ENCODE measurements at regions not wholly inside any gene's neighbourhood (a gene's known extent, or its start where the extent isn't known, plus 50 kb on each side); places are given as distances from the start of the nearest gene placed in this dataset.

- H3K9me3 ChIP-seq (ENCODE audit: insufficient read depth in 2 of 2, low read depth in 1 of 2, low read length in 1 of 2): no peaks in the 10 kb centered on the region
- H2BK15ac ChIP-seq (ENCODE audit: low read length): no peak overlapping the region
- H2BK20ac ChIP-seq (ENCODE audit: low read length): no peak overlapping the region
- H2AK5ac ChIP-seq (ENCODE audit: low read depth, low read length): no peak overlapping the region
- POLR2A ChIA-PET (ENCODE audit: partially characterized antibody): no interaction called here
- no peak overlapping the region for H3K23ac ChIP-seq (ENCODE audit: insufficient read length)
- no peak overlapping the region for H3K18ac ChIP-seq (ENCODE audit: extremely low read depth, low read length)
- H4K20me1 ChIP-seq (replicated peaks in 1 of 2; ENCODE audit: control insufficient read depth in 1 of 2, insufficient read depth in 2 of 2, low read length in 2 of 2): no peaks in the 10 kb centered on the region
- no peak overlapping the region for H4K8ac ChIP-seq (ENCODE audit: extremely low read depth, insufficient read depth, low read length)
- H3K9ac ChIP-seq (replicated peaks in 1 of 4; ENCODE audit: extremely low read depth in 1 of 4, low read depth in 3 of 4, low read length in 3 of 4): no peak overlapping the region
- no peaks in the 10 kb centered on the region for H3K36me3 ChIP-seq (ENCODE audit: control insufficient read depth in 2 of 4, insufficient read depth in 4 of 4, low read length in 3 of 4)
- DNase-seq (ENCODE audit: low read depth in 1 of 2, low spot score in 2 of 2): no peak
- H2AFZ ChIP-seq (ENCODE audit: low read length): no peak overlapping the region
- H3K4me2 ChIP-seq (ENCODE audit: insufficient read depth in 1 of 2, low read depth in 2 of 2, low read length in 2 of 2): no peak overlapping the region
- H3K4me1 ChIP-seq (replicated peaks in 1 of 4; ENCODE audit: control insufficient read depth in 3 of 4, insufficient read depth in 4 of 4, low read length in 3 of 4): no peaks in the 10 kb centered on the region
- H3K27me3 ChIP-seq (replicated peaks in 1 of 4; ENCODE audit: control insufficient read depth in 3 of 4, extremely low read depth in 1 of 4, insufficient read depth in 3 of 4, low read length in 3 of 4): no peaks in the 10 kb centered on the region
- no peaks in the 10 kb centered on the region for H3K23me2 ChIP-seq (ENCODE audit: low read depth, low read length)
- no peak overlapping the region for H2BK5ac ChIP-seq (ENCODE audit: low read depth, low read length)
- H2BK120ac ChIP-seq (replicated peaks; ENCODE audit: low read depth, low read length): no peak overlapping the region
- no peak overlapping the region for H4K5ac ChIP-seq (ENCODE audit: insufficient read length, low read depth, low read length)
- H3K79me2 ChIP-seq (ENCODE audit: control insufficient read depth in 1 of 2, insufficient read depth in 2 of 2, low read length in 2 of 2): no peaks in the 10 kb centered on the region
- CTCF ChIA-PET (ENCODE audit: partially characterized antibody): no interaction called here
- no peak overlapping the region for H2BK12ac ChIP-seq (ENCODE audit: low read depth, low read length)
- H3K79me1 ChIP-seq (ENCODE audit: low read depth, low read length): no peaks in the 10 kb centered on the region
- H3K4me3 ChIP-seq (ENCODE audit: extremely low read depth in 1 of 4, insufficient read depth in 2 of 4, low read depth in 3 of 4, low read length in 4 of 4): no peak overlapping the region
- H3K27ac ChIP-seq (ENCODE audit: low read depth, low read length): no peak overlapping the region
- no peak for FAIRE-seq
- 83% methylated on average over 3 of the region's 3 CpGs; no CpG with 5 or more reads in 1 of the 2 experiments for WGBS, 2 experiments (ENCODE audit: extremely low coverage in 1 of 2, insufficient coverage in 1 of 2, insufficient read length in 1 of 2, insufficient replicate concordance in 2 of 2, low coverage in 1 of 2, low lambda C conversion rate in 2 of 2, missing lambda C conversion rate in 1 of 2)
- H4K91ac ChIP-seq (replicated peaks; ENCODE audit: insufficient read length, low read length): no peak overlapping the region
- H3K56ac ChIP-seq (replicated peaks; ENCODE audit: insufficient read length, low read depth, low read length): no peak overlapping the region
- no peak overlapping the region for H3K4ac ChIP-seq (replicated peaks; ENCODE audit: insufficient read length, low read depth, low read length)
- no peak overlapping the region for H3K14ac ChIP-seq (ENCODE audit: insufficient read length)
- no peak for TF ChIP-seq YY1 (IDR thresholded peaks at IDR 0.05; ENCODE audit: low read depth, low read length)
- TF ChIP-seq CHD2 (IDR thresholded peaks at IDR 0.05; ENCODE audit: low read length): no peak
- TF ChIP-seq HDAC6 (IDR thresholded peaks at IDR 0.05; ENCODE audit: low read depth, low read length): no peak
- TF ChIP-seq KDM1A (IDR thresholded peaks at IDR 0.05; ENCODE audit: borderline replicate concordance, low read length): no peak
- TF ChIP-seq EGR1 (IDR thresholded peaks at IDR 0.05; ENCODE audit: borderline replicate concordance, low read depth, low read length): no peak
- TF ChIP-seq SIN3A (conservative IDR thresholded peaks at IDR 0.05 in 1 of 2, IDR thresholded peaks at IDR 0.05 in 1 of 2; ENCODE audit: low read depth in 1 of 2, low read length in 2 of 2): no peak
- TF ChIP-seq HDAC2 (IDR thresholded peaks at IDR 0.05; ENCODE audit: borderline replicate concordance in 1 of 2, low read depth in 2 of 2, low read length in 2 of 2): no peak
- no peak for TF ChIP-seq MAX (IDR thresholded peaks at IDR 0.05)
- TF ChIP-seq USF2 (IDR thresholded peaks at IDR 0.05; ENCODE audit: low read length): no peak
- no peak for TF ChIP-seq SAP30 (IDR thresholded peaks at IDR 0.05; ENCODE audit: insufficient read depth, insufficient replicate concordance, low read length)
- no peak for TF ChIP-seq POU5F1 (IDR thresholded peaks at IDR 0.05; ENCODE audit: low read depth, low read length)
- TF ChIP-seq CREB1 (IDR thresholded peaks at IDR 0.05): no peak
- TF ChIP-seq ZNF274 (IDR thresholded peaks at IDR 0.05; ENCODE audit: borderline replicate concordance, extremely low read depth, low read length): no peak
Measured at GRCh38 chr18:54737986-54738385, 90.3 kb upstream of the RAB27B start.

Measured in H1 (cell line).